SW480 (cell line): ENCODE measurements at regions not wholly inside any gene's neighbourhood (a gene's known extent, or its start where the extent isn't known, plus 50 kb on each side); places are given as distances from the start of the nearest gene placed in this dataset.
"Not testable (repeated sequence)": the region's sequence is repeated elsewhere in the genome, so short reads cannot be mapped to it uniquely, and the experiment has no call there.

Experiments used
- DNase-seq: peaks from one replicate; pipeline ENCODE4 v3.0.0-alpha.2; 2016; ENCODE audit warnings: low spot score

DNA sequence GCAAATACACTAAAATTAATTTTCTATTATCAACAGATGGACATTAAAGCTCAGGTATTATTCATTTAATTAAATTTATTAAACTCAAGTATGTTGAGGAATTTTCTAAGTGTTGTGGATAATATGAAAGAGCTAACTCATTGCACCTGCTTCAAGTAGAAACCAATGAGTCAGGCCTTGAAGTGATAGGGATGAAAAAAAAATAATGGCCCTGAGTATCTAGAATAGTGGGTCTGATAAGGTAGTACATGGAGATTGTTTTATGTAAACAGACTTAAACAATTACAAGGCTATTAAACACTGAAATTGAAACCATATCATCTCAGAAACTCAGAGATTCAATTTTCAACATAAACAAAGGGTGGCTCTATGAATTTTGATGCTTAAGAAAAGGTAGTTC is 857.1 kb upstream of the GBE1 start:
- no peak for DNase-seq

DNA sequence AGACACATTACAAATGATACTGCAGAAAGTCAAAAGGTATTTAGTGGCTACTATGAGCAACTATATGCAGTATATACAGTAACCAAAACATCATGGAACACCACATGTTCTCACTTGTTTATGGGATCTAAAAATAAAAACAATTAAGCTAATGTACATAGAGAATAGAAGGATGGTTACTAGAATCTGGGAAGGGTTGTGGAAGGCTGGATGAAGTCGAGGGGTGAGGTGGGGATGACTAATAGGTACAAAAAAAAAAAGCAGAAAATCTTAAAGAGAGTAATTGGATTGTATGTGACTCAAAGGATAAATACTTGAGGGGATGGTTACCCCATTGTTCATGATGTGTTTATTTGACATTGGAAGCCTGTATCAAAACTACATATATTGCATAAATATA is 848.8 kb upstream of the GBE1 start:
- no peak for DNase-seq

DNA sequence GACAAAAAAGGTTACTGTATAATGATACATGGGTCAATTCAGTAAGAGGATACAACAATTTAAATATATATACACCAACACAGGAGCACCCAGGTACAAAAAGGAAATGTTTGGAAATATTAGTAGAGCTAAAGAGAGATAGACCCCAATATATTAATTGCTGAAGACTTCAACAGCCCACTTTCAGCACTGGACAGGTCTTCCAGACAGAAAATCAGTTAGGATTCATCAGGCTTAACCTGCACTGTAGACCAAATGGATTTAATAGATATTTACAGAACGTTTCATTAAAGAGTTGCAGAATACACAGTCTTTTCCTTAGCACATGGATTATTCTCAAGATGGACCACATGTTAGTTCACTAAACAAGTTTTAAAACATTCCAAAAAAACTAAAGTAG is 845.9 kb upstream of the GBE1 start:
- DNase-seq: no peak

DNA sequence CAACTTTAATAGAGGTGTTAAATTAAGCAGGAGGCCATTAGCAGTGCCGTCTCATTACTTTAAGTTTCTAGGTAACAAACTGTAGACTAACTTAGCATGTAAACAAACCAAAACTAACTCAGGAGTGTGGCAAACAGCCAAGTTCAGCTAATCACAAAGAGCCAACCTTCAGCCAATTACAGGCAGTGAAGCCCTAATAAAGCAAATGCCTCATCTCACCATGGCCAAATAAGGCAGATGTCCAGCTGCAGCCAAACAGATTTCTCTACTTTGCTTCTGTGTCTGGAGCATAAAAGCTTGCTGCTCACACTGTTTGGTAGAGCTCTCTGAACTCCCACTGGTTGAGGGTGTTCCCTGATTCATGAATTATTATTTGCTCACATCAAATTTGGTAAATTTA is 835.4 kb upstream of the GBE1 start:
- no peak for DNase-seq

DNA sequence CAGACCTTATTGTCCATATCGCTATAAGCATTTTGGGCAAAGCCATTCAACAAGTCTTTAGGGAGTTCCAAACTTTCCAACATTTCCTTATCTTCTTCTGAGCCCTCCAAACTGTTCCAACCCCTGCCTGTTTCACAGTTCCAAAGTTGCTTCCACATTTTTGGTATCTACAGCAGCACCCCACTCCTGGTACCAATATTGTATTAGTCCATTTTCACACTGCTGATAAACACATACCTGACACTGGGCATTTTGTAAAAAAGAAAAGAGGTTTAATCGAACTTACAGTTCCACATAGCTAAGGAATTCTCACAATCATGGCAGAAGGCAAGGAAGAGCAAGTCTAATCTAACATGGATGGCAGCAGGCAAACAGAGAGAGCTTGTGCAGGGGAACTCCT is 834.1 kb upstream of the GBE1 start:
- no peak for DNase-seq

DNA sequence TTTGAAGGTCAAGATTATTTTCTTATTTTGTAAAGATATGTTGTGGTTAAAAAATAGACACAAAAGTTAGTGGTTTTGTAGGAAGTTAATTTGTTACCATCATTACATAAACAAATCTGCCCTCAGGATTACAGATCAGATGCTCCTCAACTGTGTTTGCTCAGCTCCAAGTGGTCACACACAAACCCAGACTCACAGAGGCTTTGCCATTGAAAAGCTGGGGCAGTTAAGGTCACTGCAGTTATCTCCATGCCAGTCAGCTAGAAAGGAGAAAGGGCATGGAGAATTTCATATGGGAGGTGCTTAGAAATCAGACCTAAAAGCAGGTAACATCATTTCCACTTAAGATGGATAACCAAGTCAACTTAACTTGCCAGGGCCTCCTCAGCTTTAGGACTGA is 825.7 kb upstream of the GBE1 start:
- DNase-seq: no peak

DNA sequence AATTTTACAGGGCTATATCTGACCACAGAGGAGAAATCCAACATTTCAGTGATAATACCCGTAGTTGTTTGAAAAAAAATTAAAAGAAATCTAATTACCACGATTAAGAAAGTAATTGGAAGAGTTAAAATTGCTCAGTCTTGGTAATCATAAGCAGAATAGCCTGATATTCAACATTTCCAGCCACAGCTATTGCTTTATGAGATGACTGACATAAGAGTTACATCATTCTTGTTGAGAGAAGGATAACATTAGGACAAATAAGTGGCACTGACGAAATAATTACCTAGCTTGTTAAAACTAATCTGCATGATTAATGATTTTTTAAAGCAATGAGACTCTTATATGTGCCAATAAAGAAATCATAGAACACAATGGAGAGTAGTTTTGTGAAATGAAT is 825.0 kb upstream of the GBE1 start:
- no peak for DNase-seq

DNA sequence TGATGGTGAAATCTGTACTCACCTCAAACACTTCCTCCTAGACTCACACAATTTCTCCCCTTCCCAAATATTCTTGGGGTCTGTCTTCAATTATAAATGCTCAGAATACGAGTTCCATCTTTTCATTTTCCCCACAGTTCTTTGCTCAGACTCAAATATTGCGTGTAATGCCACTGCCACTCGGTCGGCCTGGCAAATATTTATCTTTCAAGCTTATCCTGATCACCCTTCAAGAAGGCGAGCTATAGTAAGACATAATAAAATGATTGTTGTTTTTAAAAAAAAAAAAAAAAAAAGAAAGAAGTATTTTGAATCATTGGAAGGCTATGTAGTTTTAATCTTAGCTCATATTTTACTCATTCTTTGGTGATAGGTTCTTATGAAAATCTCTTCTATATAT is 824.6 kb upstream of the GBE1 start:
- not testable (repeated sequence) for DNase-seq

DNA sequence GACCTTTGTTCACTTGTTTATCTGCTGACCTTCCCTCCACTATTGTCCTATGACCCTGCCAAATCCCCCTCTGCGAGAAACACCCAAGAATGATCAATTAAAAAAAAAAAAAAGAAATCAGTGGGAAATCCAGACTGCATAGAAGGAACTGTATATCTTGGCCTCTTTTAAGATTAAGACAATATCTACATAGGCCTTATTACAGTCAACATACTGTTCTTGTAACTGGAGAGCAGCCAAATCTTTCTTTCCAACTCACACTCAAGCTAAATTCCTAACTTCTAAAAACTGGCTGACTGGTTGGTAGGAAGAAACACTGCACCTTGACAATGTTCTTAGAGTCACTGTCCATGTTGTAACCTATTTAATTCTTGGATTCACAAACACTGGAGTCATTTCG is 824.1 kb upstream of the GBE1 start:
- not testable (repeated sequence) for DNase-seq

DNA sequence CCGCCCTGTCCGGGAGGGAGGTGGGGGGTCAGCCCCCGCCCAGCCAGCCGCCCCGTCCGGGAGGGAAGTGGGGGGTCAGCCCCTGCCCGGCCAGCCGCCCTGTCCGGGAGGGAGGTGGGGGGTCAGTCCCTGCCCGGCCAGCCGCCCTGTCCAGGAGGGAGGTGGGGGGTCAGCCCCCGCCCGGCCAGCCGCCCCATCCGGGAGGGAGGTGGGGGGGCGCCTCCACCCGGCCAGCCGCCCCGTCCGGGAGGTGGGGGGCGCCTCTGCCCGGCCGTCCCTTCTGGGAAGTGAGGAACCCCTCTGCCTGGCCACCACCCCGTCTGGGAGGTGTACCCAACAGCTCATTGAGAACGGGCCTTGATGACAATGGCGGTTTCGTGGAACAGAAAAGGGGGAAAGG is 823.4 kb upstream of the GBE1 start:
- DNase-seq: not testable (repeated sequence)

DNA sequence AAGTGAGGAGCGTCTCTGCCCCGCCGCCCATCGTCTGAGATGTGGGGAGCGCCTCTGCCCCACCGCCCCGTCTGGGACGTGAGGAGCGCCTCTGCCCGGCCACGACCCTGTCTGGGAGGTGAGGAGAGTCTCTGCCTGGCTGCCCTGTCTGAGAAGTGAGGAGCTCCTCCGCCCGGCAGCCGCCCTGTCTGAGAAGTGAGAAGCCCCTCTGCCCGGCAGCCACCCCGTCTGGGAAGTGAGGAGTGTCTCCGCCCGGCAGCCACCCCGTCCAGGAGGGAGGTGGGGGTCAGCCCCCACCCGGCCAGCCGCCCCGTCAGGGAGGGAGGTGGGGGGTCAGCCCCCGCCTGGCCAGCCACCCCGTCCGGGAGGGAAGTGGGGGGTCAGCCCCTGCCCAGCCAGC is 823.0 kb upstream of the GBE1 start:
- not testable (repeated sequence) for DNase-seq

DNA sequence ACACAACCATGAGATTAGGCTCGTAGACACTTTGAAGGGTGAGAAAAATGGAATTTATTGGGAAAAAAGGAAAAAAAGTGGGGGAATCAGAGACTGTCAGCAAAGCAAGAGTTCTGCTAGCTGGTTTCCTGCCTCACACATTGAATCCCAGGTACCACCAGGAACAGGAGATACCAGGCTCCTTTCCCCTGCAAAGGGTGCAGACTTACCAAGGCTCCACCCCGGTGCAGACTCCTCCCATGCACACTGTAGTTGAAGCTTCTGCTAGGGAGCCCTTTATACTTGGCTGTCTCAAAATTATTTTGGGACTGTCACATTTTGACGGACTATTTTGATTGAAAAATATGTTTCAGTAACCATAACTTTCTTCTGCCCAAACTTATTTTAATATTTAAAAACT is 819.9 kb upstream of the GBE1 start:
- no peak for DNase-seq

DNA sequence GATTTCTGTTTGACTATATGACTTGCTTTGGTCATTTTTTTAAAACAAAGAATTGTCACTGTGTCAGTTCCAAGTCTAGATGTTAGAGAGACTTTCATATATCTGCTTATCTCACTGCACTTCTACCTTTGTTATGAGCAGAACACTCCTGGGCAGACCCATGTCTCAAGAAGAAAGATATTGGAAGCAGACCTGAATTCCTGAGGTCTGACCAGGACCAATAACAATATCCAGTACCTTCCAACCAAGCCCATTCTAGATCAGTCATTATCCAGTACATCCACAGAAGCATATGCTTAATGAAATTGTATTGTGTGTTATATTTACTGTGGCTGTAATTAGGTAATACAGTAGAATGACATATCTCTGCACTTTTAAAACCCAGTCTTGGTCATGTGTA is 811.3 kb upstream of the GBE1 start:
- no peak for DNase-seq

DNA sequence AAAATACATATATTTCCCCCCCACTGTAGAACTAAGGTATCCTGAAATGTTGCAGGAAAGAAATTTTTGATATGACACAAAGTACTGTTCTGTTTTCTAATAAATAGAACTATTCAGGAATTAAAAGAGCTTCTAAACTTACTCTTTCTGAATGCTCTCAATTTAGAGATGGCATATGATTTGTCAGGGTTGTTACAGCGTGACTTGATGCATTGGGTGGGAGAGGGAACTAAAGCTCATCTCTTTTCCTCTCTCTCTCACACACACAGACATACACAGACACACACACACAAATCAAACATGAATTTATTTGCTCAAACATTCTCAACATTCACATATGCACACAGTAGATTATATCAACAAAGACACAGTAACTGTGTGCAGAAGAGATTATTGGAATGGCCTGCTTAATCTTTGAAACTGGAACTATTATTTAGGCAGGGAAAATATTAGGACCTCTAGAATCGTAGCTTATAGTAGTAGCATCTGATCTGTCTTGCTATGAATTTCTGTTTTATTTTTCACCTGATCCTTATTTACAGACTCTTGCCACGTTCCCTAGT is 807.4 kb upstream of the GBE1 start:
- no peak for DNase-seq

DNA sequence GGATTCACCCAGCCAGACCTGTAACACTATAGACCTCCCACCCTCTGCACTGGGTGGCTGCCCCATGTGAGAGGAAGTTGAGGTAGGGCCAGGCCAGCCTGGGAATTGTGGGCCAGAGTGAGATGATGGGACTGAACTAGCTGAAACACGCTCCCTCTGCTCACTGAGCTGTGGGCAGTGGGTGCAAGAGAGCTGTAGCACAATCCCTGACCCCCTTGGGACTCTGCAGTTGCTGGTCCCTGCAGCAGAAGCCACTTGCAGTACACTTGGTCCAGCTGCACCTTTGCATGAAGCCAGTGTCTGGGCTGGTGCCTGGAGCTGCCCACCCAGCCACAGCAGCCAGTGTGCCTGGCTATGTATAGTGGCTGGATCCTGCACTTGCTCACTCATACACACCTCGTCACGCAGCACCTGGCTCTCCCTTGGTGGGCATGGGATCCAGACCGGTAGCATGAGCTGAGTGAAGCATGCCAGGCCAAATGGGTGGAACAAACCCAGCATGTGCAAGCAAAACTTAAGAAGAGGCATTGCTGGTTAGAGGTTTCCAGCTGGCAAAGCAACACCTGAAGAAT is 805.7 kb upstream of the GBE1 start:
- no peak for DNase-seq

DNA sequence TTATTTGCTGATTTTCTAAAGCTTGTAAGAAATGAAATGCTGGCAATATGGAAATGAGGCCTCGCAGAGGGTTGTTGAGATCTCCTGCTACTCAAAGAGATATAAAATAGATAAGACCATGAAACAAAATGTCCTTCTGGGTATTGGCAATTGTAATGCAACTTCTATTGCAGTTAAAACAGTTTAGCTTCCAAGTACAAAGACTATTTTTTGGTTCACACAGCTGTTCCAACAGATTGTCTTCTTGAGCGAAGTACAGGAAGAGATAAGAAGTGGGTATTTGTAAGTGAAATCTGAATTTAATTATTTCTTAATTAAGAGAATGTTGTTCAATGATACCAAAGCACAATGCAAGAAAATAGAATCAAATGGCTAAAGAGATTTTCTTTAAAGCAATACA is 801.5 kb upstream of the GBE1 start:
- no peak for DNase-seq

DNA sequence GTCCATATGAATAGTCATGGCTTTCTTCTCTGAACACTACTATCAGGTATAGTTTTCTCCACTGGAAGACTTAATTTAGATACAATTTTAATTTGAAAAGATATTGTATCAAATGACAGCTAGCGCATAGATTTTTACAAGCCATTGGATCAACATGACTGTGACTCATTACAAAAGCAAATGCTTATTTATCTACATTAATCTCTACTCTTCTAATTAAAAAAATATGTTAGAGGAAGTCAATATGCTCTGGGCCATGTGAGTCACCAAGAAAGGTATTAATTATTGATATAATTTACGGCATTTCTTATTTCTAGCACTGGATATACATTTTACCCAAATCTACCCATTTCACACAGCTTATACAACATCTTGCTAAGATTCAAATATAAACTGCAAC is 800.3 kb upstream of the GBE1 start:
- no peak for DNase-seq

DNA sequence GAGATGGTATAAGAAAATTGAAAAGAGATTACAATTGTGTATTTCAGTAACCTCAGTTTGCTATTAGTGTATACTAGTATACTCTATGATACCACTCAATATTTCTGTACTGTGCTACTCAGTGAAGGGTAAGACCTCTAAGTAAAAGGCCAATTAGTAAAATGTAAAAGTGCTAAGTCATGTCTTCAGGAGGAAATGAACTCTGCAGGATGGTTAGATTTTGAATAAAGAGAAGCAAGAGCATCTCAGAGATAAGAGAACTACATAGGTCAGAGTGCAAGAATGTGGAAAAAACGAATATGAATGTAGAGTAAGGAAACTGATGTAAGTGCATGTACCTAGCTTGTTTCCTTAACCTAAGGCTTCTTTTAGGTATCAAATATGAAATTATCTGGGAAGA is 796.6 kb upstream of the GBE1 start:
- no peak for DNase-seq

DNA sequence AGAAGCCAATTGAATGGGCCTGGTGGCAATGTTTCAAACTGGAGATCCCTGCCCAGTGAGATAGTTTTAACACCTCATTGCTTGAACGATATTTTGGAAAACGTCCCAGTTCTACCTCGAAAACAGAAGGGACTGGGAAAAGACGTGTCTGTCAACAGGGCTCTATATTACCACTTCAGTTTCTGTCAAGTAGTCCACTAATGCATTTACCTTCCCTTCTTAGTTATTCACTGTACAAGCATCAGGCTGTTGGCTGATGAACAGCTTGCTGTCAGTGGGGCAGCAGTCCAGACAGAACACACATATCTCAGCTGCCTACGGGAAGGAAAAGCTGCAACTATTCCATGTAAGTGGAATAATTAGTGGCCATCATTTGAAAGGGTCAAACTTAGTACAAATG is 794.7 kb upstream of the GBE1 start:
- no peak for DNase-seq

DNA sequence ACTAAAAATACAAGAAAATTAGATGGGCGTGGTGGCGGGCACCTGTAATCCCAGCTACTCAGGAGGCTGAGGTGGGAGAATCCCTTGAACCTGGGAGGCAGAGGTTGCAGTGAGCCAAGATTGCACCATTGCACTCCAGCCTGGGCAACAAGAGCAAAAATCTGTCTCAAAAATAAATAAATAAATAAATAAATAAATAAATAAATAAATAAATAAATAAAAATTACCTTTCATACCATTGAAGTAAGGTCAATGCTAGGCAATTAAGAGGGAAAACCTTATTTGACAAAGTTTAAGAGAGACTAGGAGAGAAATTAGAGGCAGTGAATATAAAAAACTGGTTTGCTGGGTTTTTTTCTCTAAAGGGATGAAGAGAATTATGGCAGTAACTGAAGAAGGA is 781.1 kb upstream of the GBE1 start:
- DNase-seq: not testable (repeated sequence)

DNA sequence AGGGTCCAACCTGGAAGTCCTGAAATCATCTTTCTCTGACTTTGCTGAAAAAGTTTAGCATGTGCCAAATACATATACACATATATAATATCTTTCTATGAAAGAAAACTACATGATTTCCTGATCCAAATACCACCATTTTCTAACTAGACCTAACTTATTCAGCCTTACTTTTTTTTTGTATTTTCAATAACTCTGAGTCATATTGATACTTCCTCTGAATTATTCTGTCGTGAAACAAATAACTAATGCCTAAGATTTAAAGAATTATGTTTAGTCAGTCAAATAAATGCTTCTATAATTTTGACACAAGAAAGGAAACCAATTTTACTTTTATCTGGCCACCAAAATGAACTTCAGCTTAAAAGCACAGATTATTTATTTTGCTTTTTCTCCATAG is 760.2 kb upstream of the GBE1 start:
- no peak for DNase-seq

DNA sequence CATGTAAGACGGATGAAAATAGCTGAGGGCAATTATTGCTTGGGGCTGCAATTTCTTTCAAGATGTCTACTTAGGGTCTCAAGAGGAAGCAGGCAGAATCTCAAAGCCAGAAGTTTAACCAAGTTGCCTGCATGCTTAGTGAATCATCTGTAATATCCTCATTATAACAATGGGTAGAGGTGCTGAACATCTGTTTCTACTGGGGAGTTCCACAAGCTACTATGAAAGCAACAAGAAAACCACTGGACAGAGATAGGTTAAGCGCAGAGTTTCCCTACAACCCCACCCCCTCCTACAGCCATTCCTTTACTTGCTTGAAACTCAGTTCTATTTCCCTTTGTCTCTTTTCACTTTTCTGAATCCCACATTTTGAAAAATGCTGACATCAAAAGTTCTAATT is 759.4 kb upstream of the GBE1 start:
- no peak for DNase-seq

DNA sequence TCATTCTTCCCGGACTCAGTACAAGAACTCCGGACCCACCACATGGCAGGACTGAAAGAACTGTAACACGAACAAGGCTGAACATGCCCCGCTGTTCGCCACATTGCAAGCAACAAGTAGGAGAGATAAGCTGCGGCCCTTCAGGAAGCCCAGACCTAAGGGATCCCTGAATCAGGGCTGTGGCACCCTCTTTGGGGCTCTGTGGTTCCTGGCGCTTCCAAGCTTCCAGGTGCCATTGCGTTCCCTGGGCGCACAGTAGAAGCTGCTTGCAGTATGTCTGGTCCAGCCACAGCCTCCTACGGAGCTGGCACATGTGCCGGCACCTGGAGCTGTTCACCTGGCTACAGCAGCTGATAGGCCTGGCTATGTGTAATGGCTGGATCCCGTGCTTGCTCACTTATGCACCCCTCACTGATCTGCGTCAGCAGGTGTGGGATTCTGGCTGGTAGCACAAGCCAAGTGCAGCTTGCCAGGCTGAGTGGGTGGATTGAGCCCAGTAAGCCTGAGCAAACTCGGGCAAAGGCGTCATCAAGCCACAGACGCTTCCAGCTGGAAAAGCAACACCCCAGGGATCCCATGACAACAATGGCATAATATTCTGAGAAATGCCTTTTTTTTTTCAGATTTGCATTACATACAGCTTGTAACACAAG is 748.6 kb upstream of the GBE1 start:
- DNase-seq: no peak
